ENCODE measurements at regions not wholly inside any gene's neighbourhood (a gene's known extent, or its start where the extent isn't known, plus 50 kb on each side); places are given as distances from the start of the nearest gene placed in this dataset.

- TF ChIP-seq, protein P1, sequence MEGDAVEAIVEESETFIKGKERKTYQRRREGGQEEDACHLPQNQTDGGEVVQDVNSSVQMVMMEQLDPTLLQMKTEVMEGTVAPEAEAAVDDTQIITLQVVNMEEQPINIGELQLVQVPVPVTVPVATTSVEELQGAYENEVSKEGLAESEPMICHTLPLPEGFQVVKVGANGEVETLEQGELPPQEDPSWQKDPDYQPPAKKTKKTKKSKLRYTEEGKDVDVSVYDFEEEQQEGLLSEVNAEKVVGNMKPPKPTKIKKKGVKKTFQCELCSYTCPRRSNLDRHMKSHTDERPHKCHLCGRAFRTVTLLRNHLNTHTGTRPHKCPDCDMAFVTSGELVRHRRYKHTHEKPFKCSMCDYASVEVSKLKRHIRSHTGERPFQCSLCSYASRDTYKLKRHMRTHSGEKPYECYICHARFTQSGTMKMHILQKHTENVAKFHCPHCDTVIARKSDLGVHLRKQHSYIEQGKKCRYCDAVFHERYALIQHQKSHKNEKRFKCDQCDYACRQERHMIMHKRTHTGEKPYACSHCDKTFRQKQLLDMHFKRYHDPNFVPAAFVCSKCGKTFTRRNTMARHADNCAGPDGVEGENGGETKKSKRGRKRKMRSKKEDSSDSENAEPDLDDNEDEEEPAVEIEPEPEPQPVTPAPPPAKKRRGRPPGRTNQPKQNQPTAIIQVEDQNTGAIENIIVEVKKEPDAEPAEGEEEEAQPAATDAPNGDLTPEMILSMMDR (IDR thresholded peaks at IDR 0.05; ENCODE audit: low read length, missing control alignments), result no peak
- H3K4me3 ChIP-seq (replicated peaks; ENCODE audit: low read depth, low read length), result no peak overlapping the region
- DNase-seq (ENCODE audit: low read depth), result no peak
Observed at GRCh38 chr7:33762911-33763306, 142.4 kb upstream of the BMPER start.

- no peak overlapping the region for H3K4me3 ChIP-seq (replicated peaks; ENCODE audit: low read depth, low read length)
Observed at GRCh38 chr7:33764752-33765451, 140.4 kb upstream of the BMPER start.

DNA sequence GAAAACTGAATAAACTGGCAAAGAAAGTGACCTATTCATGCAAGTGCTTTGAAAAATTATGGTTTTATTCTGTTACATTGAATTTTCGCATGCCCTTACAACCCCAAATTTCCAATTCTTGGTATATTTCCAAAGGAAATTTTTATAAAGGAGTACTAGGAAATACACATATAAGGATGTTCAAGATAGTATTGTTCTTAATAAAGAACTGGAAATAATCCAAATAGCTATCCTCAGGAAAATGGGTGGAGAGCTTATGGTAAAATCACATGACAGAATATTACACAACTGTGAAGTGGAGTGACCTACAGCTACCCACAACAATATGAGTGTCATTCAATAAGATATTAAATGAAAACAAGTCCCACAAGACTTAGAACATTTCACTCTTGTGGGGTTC is 138.9 kb upstream of the BMPER start:
- no peak overlapping the region for H3K4me3 ChIP-seq (replicated peaks; ENCODE audit: low read depth, low read length)
- TF ChIP-seq, protein P1 (IDR thresholded peaks at IDR 0.05; ENCODE audit: low read length, missing control alignments), result no peak
- peak; percentile 95 for DNase-seq (ENCODE audit: low read depth)

More at GRCh38 chr7:33764752-33765451, 140.4 kb upstream of the BMPER start:
- TF ChIP-seq, protein P1 (IDR thresholded peaks at IDR 0.05; ENCODE audit: low read length, missing control alignments), result no peak
- DNase-seq (ENCODE audit: low read depth), result peak; percentile 97

GRCh38 chr7:33769930-33770329 is 135.4 kb upstream of the BMPER start:
- TF ChIP-seq, protein P1 (IDR thresholded peaks at IDR 0.05; ENCODE audit: low read length, missing control alignments), result no peak
- no peak for DNase-seq (ENCODE audit: low read depth)
- H3K4me3 ChIP-seq (replicated peaks; ENCODE audit: low read depth, low read length), result no peak overlapping the region

DNA sequence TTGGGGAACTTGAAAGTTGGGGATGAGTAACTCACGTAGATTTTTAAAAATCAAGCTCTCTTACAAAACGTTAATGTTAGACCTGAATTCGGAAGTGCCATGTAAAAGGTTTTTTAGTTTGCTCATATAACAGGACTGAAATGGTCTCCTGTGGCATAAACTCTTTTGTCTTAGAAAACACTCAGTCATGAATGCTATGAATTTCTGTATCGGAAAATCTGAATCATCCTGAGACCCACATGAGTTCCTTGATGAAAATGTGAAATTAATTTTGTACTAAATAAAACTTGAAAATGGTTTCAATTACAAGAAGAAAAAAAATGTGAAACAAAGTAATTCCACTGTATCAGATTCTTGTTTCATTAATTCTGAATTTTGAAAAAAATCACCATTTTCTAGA is 134.8 kb upstream of the BMPER start:
- TF ChIP-seq, protein P1 (IDR thresholded peaks at IDR 0.05; ENCODE audit: low read length, missing control alignments), result no peak
- DNase-seq (ENCODE audit: low read depth), result no peak
- no peak overlapping the region for H3K4me3 ChIP-seq (replicated peaks; ENCODE audit: low read depth, low read length)

DNA sequence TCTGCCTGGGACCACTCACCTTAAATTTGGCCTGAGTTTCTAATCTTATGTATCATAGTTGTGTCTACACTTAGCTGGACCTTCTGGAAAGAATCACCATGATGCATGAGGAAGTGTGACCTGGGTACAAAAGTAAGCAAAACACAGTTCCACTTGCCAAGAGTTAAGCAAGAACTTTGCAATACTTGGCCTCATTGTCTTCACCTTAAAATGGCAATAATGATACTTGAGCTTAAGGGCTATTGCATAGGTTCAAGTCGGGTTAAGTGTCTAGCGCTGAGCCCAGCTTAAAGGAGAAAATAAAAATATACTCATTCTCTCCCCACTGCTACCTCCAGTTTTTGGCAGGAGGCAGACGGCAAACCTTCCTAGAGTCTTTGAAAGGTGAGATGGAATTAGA is 133.9 kb upstream of the BMPER start:
- DNase-seq (ENCODE audit: low read depth), result peak; percentile 46
- no peak overlapping the region for H3K4me3 ChIP-seq (replicated peaks; ENCODE audit: low read depth, low read length)
- TF ChIP-seq, protein P1 (IDR thresholded peaks at IDR 0.05; ENCODE audit: low read length, missing control alignments), result no peak

DNA sequence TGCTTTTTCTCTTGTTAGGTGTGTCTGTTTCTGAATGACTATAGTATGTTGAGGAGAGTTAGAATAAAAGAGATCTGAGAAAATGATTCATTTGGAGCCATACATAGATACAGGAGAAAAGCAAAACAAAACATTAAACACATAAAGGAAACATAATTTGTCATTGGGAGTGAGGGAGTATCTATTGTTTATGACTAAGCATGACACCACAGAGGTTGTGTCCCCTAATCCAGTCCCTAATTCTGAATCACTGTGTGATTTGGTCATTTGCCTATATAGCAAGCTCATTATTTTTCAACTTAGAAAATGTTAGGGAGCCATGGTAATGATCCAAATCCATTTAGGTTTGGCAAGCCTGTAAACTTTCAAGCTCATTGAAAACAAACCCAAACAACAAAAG is 132.3 kb upstream of the BMPER start:
- peak; percentile 70 for DNase-seq (ENCODE audit: low read depth)
- TF ChIP-seq, protein P1 (IDR thresholded peaks at IDR 0.05; ENCODE audit: low read length, missing control alignments), result no peak
- H3K4me3 ChIP-seq (replicated peaks; ENCODE audit: low read depth, low read length), result no peak overlapping the region
